SK-N-SH treated with all-trans-retinoic acid at 6 μM for 48 hours (cell line): ENCODE measurements at regions not wholly inside any gene's neighbourhood (a gene's known extent, or its start where the extent isn't known, plus 50 kb on each side); places are given as distances from the start of the nearest gene placed in this dataset.

ENCODE experiments used
- ATAC-seq: fragments of 200-7000 bp; cut with Tn5 transposase; 3 replicates; pipeline ENCODE4 v1.9.1; 2020; ENCODE audit warnings: mild to moderate bottlenecking, moderate library complexity
- ARNTL ChIP-seq: fragments of 450-650 bp; formaldehyde crosslinking; IDR thresholded peaks from 2 replicates; pipeline ENCODE4 v1.5.0; 2020; ENCODE audit warnings: low read depth, mild to moderate bottlenecking, moderate library complexity, borderline replicate concordance
- BACH2 ChIP-seq: fragments of 250-450 bp; sonication (Bioruptor Pico); IDR thresholded peaks from 2 replicates; pipeline ENCODE4 v1.9.0; 2021; ENCODE audit warnings: mild to moderate bottlenecking, borderline replicate concordance
- CREB5 ChIP-seq: fragments of 250-450 bp; sonication (Bioruptor Pico); IDR thresholded peaks from 2 replicates; pipeline ENCODE4 v1.5.1; 2020; ENCODE audit warnings: low read depth, mild to moderate bottlenecking, moderate library complexity
- CSDC2 ChIP-seq: fragments of 250-450 bp; sonication (Bioruptor Pico); IDR thresholded peaks from 2 replicates; pipeline ENCODE4 v1.5.0; 2020; ENCODE audit warnings: mild to moderate bottlenecking, moderate library complexity
- CSRNP3 ChIP-seq: fragments of 250-450 bp; sonication (Bioruptor Pico); IDR thresholded peaks from 2 replicates; pipeline ENCODE4 v1.5.1; 2021; ENCODE audit warnings: mild to moderate bottlenecking, moderate library complexity
- GLIS3 ChIP-seq: fragments of 250-450 bp; sonication (Bioruptor Pico); IDR thresholded peaks from 2 replicates; pipeline ENCODE4 v1.5.0; 2020; ENCODE audit warnings: mild to moderate bottlenecking, moderate library complexity
- ISL1 ChIP-seq: fragments of 250-450 bp; sonication (Bioruptor Pico); IDR thresholded peaks from 2 replicates; pipeline ENCODE4 v2.1.2; 2022; ENCODE audit warnings: mild to moderate bottlenecking, moderate library complexity
- OSR1 ChIP-seq: fragments of 250-450 bp; sonication (Bioruptor Pico); IDR thresholded peaks from 2 replicates; pipeline ENCODE4 v1.8.0; 2022; ENCODE audit warnings: moderate library complexity, mild to moderate bottlenecking, inconsistent platforms
- PPARA ChIP-seq: fragments of 250-450 bp; sonication (Bioruptor Pico); IDR thresholded peaks from 2 replicates; pipeline ENCODE4 v1.5.0; 2020; ENCODE audit warnings: mild to moderate bottlenecking, borderline replicate concordance
- RARB ChIP-seq: fragments of 250-450 bp; sonication (Bioruptor Pico); IDR thresholded peaks from 2 replicates; pipeline ENCODE4 v1.8.0; 2021; ENCODE audit warnings: mild to moderate bottlenecking, moderate library complexity
- SNAI2 ChIP-seq: fragments of 250-450 bp; sonication (Bioruptor Pico); IDR thresholded peaks from 2 replicates; pipeline ENCODE4 v1.5.0; 2020; ENCODE audit warnings: mild to moderate bottlenecking, moderate library complexity
- TCF4 ChIP-seq: fragments of 250-450 bp; sonication (Bioruptor Pico); IDR thresholded peaks from 2 replicates; pipeline ENCODE4 v1.8.0; 2021; ENCODE audit warnings: mild to moderate bottlenecking, moderate library complexity, borderline replicate concordance
- TOX ChIP-seq: fragments of 250-450 bp; sonication (Bioruptor Pico); IDR thresholded peaks from 2 replicates; pipeline ENCODE4 v1.8.0; 2021; ENCODE audit warnings: mild to moderate bottlenecking, moderate library complexity, borderline replicate concordance
- ZC3H10 ChIP-seq: fragments of 250-450 bp; sonication (Bioruptor Pico); IDR thresholded peaks from 2 replicates; pipeline ENCODE4 v1.5.1; 2021; ENCODE audit warnings: mild to moderate bottlenecking, moderate library complexity
- ZFP30 ChIP-seq: fragments of 450-650 bp; formaldehyde crosslinking; IDR thresholded peaks from 2 replicates; pipeline ENCODE4 v1.5.0; 2022; ENCODE audit warnings: mild to moderate bottlenecking, moderate library complexity
- ZNF565 ChIP-seq: fragments of 450-650 bp; formaldehyde crosslinking; conservative IDR thresholded peaks from 2 replicates; pipeline ENCODE4 v1.5.0; 2020; ENCODE audit warnings: low read depth, mild to moderate bottlenecking, moderate library complexity
- ZNF70 ChIP-seq: fragments of 450-650 bp; formaldehyde crosslinking; IDR thresholded peaks from 2 replicates; pipeline ENCODE4 v1.5.0; 2020; ENCODE audit warnings: mild to moderate bottlenecking, moderate library complexity
- ZNF8 ChIP-seq: fragments of 450-650 bp; formaldehyde crosslinking; IDR thresholded peaks from 2 replicates; pipeline ENCODE4 v1.5.0; 2020; ENCODE audit warnings: mild to moderate bottlenecking, moderate library complexity
- TF ChIP-seq, protein P1 (sequence below): fragments of 250-450 bp; sonication (Bioruptor Pico); IDR thresholded peaks from 2 replicates; pipeline ENCODE4 v1.5.0; 2020; ENCODE audit warnings: mild to moderate bottlenecking, moderate library complexity
- TF ChIP-seq, protein P2 (sequence below): fragments of 250-450 bp; sonication (Bioruptor Pico); IDR thresholded peaks from 2 replicates; pipeline ENCODE4 v1.8.0; 2020; ENCODE audit warnings: mild to moderate bottlenecking, moderate library complexity, borderline replicate concordance

DNA sequence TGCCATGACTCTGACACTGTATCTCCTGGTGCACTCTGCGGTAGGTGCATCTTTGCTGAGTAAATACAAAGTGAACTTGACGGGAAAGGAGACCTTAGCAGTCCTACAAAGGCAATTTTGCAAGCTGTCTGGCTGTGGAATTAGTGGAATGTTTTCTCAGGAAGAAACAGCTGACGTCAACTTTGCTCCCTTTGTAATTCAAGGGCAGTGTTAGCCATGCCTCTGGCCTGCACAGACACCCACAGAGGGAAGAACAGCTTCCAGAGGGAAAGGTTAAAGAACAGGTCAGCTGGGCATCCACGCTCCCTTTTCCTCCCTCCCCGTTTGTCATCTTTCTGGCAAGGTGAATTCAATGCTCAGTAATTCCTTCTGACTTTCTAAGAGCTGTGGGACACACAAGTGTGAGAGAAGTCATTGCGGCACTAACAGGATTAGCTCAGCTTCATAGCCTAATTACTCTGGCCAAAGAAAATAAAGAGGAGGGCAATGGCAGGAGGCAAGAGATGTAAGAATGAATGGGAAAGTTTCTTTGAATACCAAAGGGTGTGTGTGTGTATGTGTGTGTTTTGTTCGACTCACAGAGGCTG lies 476.9 kb upstream of the GOT2 start:
- ATAC-seq = no peak
- TF ChIP-seq ZC3H10 (CRISPR knock-in tag) (no peak), ZNF70 (CRISPR knock-in tag) (no peak), ZNF8 (no peak), TCF4 (CRISPR knock-in tag) (no peak), CSRNP3 (no peak), PPARA (CRISPR knock-in tag) (no peak), GLIS3 (CRISPR knock-in tag) (no peak)

- TF ChIP-seq SNAI2 (no peak), CSDC2 (no peak), ZFP30 (CRISPR knock-in tag) (no peak), RARB (CRISPR knock-in tag) (no peak), CREB5 (no peak), ZNF8 (no peak), ZNF70 (CRISPR knock-in tag) (no peak), ISL1 (CRISPR knock-in tag) (no peak), BACH2 (no peak), ZNF565 (CRISPR knock-in tag) (no peak), CSRNP3 (no peak), TCF4 (CRISPR knock-in tag) (no peak), ARNTL (no peak), OSR1 (CRISPR knock-in tag) (no peak)
- ATAC-seq = no peak
Measured at GRCh38 chr16:59205403-59205802, 471.3 kb upstream of the GOT2 start.

DNA sequence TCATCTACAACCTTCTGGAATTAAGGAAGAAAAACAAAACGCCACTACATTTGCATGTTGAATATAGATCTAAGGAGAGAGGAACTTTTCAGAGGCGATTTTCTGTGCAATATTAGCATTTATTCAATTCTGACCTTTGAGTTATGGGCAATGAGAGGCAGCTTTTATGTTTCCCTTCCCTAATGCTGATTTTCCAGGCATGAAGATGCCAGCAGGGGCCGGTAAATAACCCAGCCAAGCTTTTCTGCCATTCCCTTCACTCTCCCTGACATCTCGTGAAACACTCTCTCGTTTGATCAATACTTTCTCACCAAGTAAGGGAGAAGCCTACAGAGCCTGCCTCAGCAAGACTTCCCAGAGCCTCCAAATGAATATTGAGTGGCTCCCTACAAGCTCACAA lies 470.5 kb upstream of the GOT2 start:
- ATAC-seq = no peak
- TF ChIP-seq TCF4 (CRISPR knock-in tag) = no peak
- TF ChIP-seq OSR1 (CRISPR knock-in tag) = no peak
- no peak for TF ChIP-seq TOX (CRISPR knock-in tag)
- TF ChIP-seq, protein P1, sequence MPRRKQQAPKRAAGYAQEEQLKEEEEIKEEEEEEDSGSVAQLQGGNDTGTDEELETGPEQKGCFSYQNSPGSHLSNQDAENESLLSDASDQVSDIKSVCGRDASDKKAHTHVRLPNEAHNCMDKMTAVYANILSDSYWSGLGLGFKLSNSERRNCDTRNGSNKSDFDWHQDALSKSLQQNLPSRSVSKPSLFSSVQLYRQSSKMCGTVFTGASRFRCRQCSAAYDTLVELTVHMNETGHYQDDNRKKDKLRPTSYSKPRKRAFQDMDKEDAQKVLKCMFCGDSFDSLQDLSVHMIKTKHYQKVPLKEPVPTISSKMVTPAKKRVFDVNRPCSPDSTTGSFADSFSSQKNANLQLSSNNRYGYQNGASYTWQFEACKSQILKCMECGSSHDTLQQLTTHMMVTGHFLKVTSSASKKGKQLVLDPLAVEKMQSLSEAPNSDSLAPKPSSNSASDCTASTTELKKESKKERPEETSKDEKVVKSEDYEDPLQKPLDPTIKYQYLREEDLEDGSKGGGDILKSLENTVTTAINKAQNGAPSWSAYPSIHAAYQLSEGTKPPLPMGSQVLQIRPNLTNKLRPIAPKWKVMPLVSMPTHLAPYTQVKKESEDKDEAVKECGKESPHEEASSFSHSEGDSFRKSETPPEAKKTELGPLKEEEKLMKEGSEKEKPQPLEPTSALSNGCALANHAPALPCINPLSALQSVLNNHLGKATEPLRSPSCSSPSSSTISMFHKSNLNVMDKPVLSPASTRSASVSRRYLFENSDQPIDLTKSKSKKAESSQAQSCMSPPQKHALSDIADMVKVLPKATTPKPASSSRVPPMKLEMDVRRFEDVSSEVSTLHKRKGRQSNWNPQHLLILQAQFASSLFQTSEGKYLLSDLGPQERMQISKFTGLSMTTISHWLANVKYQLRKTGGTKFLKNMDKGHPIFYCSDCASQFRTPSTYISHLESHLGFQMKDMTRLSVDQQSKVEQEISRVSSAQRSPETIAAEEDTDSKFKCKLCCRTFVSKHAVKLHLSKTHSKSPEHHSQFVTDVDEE (CRISPR knock-in tag) = no peak
- TF ChIP-seq ARNTL = no peak
- TF ChIP-seq CREB5 = no peak
- TF ChIP-seq, protein P2, sequence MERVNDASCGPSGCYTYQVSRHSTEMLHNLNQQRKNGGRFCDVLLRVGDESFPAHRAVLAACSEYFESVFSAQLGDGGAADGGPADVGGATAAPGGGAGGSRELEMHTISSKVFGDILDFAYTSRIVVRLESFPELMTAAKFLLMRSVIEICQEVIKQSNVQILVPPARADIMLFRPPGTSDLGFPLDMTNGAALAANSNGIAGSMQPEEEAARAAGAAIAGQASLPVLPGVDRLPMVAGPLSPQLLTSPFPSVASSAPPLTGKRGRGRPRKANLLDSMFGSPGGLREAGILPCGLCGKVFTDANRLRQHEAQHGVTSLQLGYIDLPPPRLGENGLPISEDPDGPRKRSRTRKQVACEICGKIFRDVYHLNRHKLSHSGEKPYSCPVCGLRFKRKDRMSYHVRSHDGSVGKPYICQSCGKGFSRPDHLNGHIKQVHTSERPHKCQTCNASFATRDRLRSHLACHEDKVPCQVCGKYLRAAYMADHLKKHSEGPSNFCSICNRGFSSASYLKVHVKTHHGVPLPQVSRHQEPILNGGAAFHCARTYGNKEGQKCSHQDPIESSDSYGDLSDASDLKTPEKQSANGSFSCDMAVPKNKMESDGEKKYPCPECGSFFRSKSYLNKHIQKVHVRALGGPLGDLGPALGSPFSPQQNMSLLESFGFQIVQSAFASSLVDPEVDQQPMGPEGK (CRISPR knock-in tag) = no peak
